Muscle layer of colon (tissue), 2 donors: ENCODE measurements at regions not wholly inside any gene's neighbourhood (a gene's known extent, or its start where the extent isn't known, plus 50 kb on each side); places are given as distances from the start of the nearest gene placed in this dataset.
"Not testable (repeated sequence)": the region's sequence is repeated elsewhere in the genome, so short reads cannot be mapped to it uniquely, and the experiment has no call there.

Experiments used
- H3K27ac ChIP-seq: one replicate; pipeline ENCODE4 v1.7.0; 2013; ENCODE audit warnings: low read depth, mild to moderate bottlenecking, low read length, moderate library complexity
- H3K27me3 ChIP-seq, 2 donors: one replicate each; pipeline ENCODE4 v1.7.0; 2013; ENCODE audit warnings: low read length in 2 of 2, mild to moderate bottlenecking in 2 of 2; ENCODE audit not compliant: insufficient read depth in 2 of 2, control insufficient read depth in 1 of 2
- H3K36me3 ChIP-seq: one replicate; pipeline ENCODE4 v1.7.0; 2013; ENCODE audit warnings: mild to moderate bottlenecking, low read length; ENCODE audit not compliant: insufficient read depth
- H3K4me1 ChIP-seq: one replicate; pipeline ENCODE4 v1.7.0; 2013; ENCODE audit warnings: mild to moderate bottlenecking, low read length; ENCODE audit not compliant: insufficient read depth
- H3K4me3 ChIP-seq, 2 donors: one replicate each; pipeline ENCODE4 v1.7.0; 2013; ENCODE audit warnings: low read length in 2 of 2, low read depth in 1 of 2, mild to moderate bottlenecking in 1 of 2, moderate library complexity in 1 of 2
- H3K9ac ChIP-seq: one replicate; pipeline ENCODE4 v1.7.0; 2013; ENCODE audit warnings: low read length
- H3K9me3 ChIP-seq: one replicate; pipeline ENCODE4 v1.7.0; 2013; ENCODE audit warnings: mild to moderate bottlenecking, low read length
- donor health status: abdominal sarcoma.
- donor health status: Adenocarcinoma of cecum.

GRCh38 chr11:134978388-134979088 is 566.5 kb upstream of the B3GAT1 start:
- H3K4me1 ChIP-seq, result no peaks in the 10 kb centered on the region
- no peaks in the 10 kb centered on the region for H3K27me3 ChIP-seq
- no peaks in the 10 kb centered on the region for H3K36me3 ChIP-seq
- H3K9ac ChIP-seq, result no peak overlapping the region
- no peak overlapping the region for H3K4me3 ChIP-seq
- no peaks in the 10 kb centered on the region for H3K9me3 ChIP-seq
- no peak overlapping the region for H3K27ac ChIP-seq

DNA sequence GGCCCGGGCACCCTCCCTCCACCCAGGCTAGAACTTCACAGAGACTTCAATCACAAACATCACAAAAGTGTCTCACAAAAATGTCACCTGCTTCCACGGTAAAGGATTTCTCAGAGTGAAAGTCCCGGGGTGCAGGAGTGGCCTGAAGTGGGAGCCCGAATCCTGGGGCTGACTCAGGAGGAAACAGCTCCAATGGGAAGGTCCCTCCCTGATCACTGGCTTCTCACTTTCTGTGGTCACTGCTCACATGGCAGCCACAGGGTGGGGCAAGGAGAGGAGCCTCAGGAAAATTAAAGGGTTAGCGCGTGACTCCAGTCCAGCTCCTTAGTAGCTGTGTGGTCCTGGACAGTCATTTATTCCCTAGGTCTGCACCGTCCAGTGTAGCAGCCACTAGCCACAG is 564.5 kb upstream of the B3GAT1 start:
- Histone ChIP-seq H3K9ac (no peak overlapping the region), H3K27me3 (no peaks in the 10 kb centered on the region), H3K36me3 (no peaks in the 10 kb centered on the region), H3K27ac (no peak overlapping the region), H3K4me1 (no peaks in the 10 kb centered on the region), H3K9me3 (no peaks in the 10 kb centered on the region), H3K4me3 (no peak overlapping the region)

- no peaks in the 10 kb centered on the region for H3K4me1 ChIP-seq
- no peaks in the 10 kb centered on the region for H3K36me3 ChIP-seq
- H3K9ac ChIP-seq, result no peak overlapping the region
- no peaks in the 10 kb centered on the region for H3K27me3 ChIP-seq
- H3K4me3 ChIP-seq, result no peak overlapping the region
- no peaks in the 10 kb centered on the region for H3K9me3 ChIP-seq
- no peak overlapping the region for H3K27ac ChIP-seq
Measured at GRCh38 chr11:134975866-134976376, 563.9 kb upstream of the B3GAT1 start.

DNA sequence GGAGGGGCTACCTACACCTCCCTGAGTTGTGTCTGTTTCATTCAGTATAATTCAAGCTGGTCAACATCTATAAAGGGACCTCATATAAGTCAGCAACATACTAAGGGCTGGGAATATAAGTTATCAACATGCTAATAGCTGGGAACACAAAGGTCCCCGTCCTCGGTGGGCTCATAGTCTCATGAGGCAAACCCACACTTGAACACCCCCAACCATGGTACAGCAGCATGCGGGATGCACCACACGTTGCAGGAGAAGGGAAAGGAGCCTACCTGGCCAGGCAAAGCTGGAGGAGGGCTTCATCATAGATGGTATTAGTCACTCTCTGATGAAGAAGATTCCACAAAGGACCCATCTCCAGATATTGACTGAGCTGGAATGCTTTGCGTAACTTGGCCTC is 561.8 kb upstream of the B3GAT1 start:
- no peak overlapping the region for H3K9ac ChIP-seq

DNA sequence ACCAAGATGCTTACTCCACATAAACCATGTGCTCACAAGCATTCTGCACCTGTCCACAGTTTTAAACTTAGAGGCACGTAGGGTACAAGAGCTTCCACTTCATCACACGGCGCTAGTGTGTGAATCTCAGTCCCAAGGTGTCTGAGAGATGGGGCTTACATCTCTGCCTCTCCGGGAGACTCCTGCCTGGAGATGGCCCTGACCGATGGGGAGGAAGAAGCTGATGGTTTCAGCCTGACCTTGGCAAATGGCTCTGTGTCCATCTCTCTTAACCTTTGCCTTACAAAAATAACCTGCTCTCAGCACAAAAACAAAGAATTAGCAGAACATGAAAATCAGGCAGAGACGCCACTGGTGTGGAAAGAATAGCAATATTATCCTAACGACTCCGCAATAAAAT is 559.3 kb upstream of the B3GAT1 start:
- H3K9ac ChIP-seq, result no peak overlapping the region
- no peaks in the 10 kb centered on the region for H3K36me3 ChIP-seq
- no peak overlapping the region for H3K4me3 ChIP-seq
- H3K9me3 ChIP-seq, result no peaks in the 10 kb centered on the region
- H3K4me1 ChIP-seq, result no peaks in the 10 kb centered on the region
- no peak overlapping the region for H3K27ac ChIP-seq
- no peaks in the 10 kb centered on the region for H3K27me3 ChIP-seq

More for the DNA sequence above, 561.8 kb upstream of the B3GAT1 start:
- no peak overlapping the region for H3K27ac ChIP-seq
- H3K4me1 ChIP-seq, result no peaks in the 10 kb centered on the region
- no peaks in the 10 kb centered on the region for H3K36me3 ChIP-seq
- no peak overlapping the region for H3K4me3 ChIP-seq
- no peaks in the 10 kb centered on the region for H3K27me3 ChIP-seq
- no peaks in the 10 kb centered on the region for H3K9me3 ChIP-seq

DNA sequence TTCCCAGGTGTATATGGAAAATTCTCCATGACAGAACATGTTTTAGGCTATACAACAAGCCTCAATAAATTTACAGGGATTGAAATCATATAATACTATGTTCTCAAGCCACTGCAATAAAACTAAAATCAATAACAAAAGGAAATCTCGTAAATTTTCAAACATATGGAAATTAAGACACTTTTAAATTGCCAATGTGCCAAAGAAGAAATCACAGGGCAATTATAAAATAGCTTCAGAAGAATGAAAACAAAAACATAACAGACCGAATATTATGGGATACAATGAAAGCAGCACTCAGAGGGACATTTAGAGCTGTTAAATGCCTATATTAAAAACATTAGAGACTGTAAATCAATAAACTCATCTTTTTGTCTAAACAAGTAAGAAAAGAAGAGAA is 555.7 kb upstream of the B3GAT1 start:
- Histone ChIP-seq H3K27me3 (no peaks in the 10 kb centered on the region), H3K9ac (no peak overlapping the region), H3K9me3 (no peaks in the 10 kb centered on the region), H3K27ac (no peak overlapping the region), H3K36me3 (no peaks in the 10 kb centered on the region), H3K4me3 (no peak overlapping the region), H3K4me1 (no peaks in the 10 kb centered on the region)

- not testable (repeated sequence) for H3K36me3 ChIP-seq, H3K9me3 ChIP-seq, H3K9ac ChIP-seq, H3K27ac ChIP-seq, H3K27me3 ChIP-seq, H3K4me3 ChIP-seq, H3K4me1 ChIP-seq
Measured at GRCh38 chr11:134961386-134961785, 549.3 kb upstream of the B3GAT1 start.

DNA sequence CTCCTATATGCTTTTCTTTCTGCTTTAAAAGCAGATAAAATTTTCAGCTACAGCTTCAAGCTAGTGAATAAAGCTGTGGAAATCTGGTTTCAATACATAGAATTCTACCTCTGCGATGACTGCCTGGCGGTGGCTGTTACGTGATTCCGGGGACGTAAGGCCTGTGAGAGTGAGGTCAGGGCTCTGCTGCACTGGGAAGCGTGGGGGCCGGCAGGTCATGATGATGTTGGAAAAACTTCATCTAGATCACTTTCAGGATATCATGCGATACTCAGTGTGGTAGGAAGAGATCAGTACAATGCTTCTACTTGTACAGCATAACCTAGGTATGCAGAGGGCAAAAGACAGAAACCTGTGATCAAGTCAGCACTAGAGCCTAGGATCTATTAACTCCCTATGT is 546.8 kb upstream of the B3GAT1 start:
- no peaks in the 10 kb centered on the region for H3K36me3 ChIP-seq
- no peaks in the 10 kb centered on the region for H3K4me1 ChIP-seq
- no peak overlapping the region for H3K9ac ChIP-seq
- no peak overlapping the region for H3K4me3 ChIP-seq
- no peaks in the 10 kb centered on the region for H3K27me3 ChIP-seq
- H3K27ac ChIP-seq, result no peak overlapping the region
- no peaks in the 10 kb centered on the region for H3K9me3 ChIP-seq

DNA sequence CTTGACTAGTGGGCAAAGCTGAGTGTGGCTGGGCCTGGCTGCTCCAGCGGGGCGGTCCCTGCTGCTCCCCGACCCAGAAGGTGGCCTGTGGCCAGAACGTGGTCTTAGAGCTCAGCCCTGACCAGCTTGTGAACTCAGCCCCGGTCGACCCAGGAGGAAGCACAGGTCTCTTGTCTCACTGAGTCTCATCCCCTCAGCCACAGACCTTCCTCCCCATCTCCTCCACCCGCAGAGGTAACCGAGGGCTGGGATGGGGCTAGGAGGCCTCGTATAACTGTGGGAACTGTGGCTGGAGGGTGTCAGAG is 546.2 kb upstream of the B3GAT1 start:
- Histone ChIP-seq H3K9ac (no peak overlapping the region), H3K4me1 (no peaks in the 10 kb centered on the region), H3K27me3 (no peaks in the 10 kb centered on the region), H3K4me3 (no peak overlapping the region), H3K36me3 (no peaks in the 10 kb centered on the region), H3K9me3 (no peaks in the 10 kb centered on the region), H3K27ac (no peak overlapping the region)

DNA sequence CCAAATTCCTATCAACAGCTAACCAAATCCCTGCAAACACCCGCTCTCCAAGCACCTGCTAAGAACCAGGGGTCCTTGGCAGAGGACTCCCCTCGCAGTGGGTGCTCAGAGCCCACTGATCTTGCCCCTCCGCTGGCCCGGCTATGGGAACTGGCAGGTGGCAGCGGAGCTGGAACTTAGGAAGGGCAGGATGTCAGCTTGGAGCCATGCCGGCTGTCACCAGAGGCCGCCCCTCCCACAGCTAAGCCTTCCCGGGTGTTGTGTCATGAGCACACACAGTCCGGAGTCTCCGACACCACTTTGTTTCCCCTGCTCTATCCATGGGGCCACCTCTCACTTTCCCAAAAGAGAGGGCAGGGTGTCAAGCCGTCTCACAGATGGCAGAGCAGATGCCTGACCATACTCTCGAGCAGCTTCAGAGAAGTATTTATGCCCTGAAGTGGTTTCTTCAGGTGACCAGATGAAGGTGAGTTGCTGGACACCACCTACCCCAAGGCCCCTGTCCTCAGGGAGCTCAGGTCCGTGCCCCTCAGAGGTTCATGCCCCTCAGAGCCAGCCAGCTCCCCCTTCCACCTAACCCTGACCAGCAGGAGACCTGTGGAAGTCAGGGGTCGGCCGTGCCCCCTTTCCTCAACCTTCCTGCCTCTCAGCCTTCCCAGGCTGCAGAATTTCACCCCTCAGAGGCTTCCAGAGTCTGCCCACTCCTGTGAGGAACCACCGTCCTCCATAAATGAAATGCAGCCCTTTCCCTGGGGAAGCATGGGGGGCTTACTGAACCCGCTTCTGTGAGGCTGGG is 545.7 kb upstream of the B3GAT1 start:
- no peaks in the 10 kb centered on the region for H3K36me3 ChIP-seq
- no peak overlapping the region for H3K4me3 ChIP-seq
- no peaks in the 10 kb centered on the region for H3K9me3 ChIP-seq
- H3K4me1 ChIP-seq, result no peaks in the 10 kb centered on the region
- H3K9ac ChIP-seq, result no peak overlapping the region
- no peaks in the 10 kb centered on the region for H3K27me3 ChIP-seq
- no peak overlapping the region for H3K27ac ChIP-seq

DNA sequence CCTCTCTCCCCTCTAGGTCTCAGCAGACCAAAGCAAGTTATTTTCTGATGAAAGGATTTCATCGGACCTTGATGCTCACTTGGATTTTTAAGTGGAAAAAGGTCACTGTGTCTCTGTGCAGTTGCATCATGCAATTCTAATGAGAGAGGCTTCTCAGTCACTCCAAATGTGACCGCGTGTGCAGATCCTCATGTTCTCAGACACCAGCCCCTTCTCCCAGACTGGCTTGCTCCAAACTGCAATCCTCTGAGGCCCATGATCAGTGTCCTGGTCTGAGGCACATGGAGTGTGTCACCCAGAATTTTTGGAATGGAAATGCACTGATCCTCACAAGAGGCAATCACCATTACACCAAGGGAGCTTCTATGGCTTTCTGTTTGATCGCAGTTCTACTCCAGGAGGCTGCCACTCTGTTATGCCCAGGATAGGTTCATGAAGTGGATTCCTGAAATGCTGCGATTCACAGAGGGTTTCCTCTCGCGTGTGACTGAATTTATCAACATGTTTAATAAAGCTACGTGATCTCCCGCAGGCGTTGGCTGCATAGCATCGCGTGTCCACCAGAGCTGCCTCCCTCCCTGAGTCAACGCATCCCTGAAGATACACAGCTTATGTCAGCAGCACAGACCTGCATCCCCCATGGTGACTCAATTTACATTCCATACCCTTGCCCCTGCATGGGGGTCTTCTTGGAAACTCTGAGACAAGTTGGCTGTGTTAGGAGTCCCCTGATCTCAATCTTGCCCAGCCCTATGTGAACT is 544.6 kb upstream of the B3GAT1 start:
- H3K27me3 ChIP-seq, result no peaks in the 10 kb centered on the region
- H3K4me1 ChIP-seq, result no peaks in the 10 kb centered on the region
- H3K36me3 ChIP-seq, result no peaks in the 10 kb centered on the region
- H3K9ac ChIP-seq, result no peak overlapping the region
- H3K9me3 ChIP-seq, result no peaks in the 10 kb centered on the region
- H3K27ac ChIP-seq, result no peak overlapping the region
- H3K4me3 ChIP-seq, result no peak overlapping the region
